ENCODE measurements at regions not wholly inside any gene's neighbourhood (a gene's known extent, or its start where the extent isn't known, plus 50 kb on each side); places are given as distances from the start of the nearest gene placed in this dataset.

- Histone ChIP-seq H2BK5ac (ENCODE audit: low read length) (no peak overlapping the region), H3K56ac (ENCODE audit: low read length) (no peak overlapping the region), H2BK15ac (replicated peaks; ENCODE audit: low read depth) (no peak overlapping the region), H3K4ac (ENCODE audit: low read depth, low read length) (no peak overlapping the region), H3K36me3 (ENCODE audit: control insufficient read depth, insufficient read depth, low read length) (no peaks in the 10 kb centered on the region), H3K4me1 (ENCODE audit: control insufficient read depth, low read depth, low read length) (peaks cover 6% of the 10 kb centered on the region), H3K79me1 (ENCODE audit: low read length) (no peaks in the 10 kb centered on the region), H4K8ac (ENCODE audit: low read depth, low read length) (no peak overlapping the region), H2AK5ac (ENCODE audit: low read length) (no peak overlapping the region), H3K79me2 (ENCODE audit: control insufficient read depth, insufficient read depth, low read length) (no peaks in the 10 kb centered on the region), H3K9ac (ENCODE audit: low read length) (no peak overlapping the region), H3K27me3 (ENCODE audit: insufficient read depth, low read length, poor library complexity) (no peaks in the 10 kb centered on the region), H3K27ac (ENCODE audit: low read depth, low read length) (no peak overlapping the region), H3K23ac (ENCODE audit: low read length) (no peak overlapping the region), H3K4me3 (ENCODE audit: low read length) (no peak overlapping the region), H3K4me2 (ENCODE audit: low read length) (no peak overlapping the region), H2BK120ac (ENCODE audit: low read depth, low read length) (no peak overlapping the region), H4K5ac (ENCODE audit: low read length) (no peak overlapping the region), H3K18ac (ENCODE audit: low read length) (no peak overlapping the region)
- WGBS (ENCODE audit: extremely low coverage, insufficient coverage, low lambda C conversion rate): no CpG with 5 or more reads among the region's 4 CpGs
- peak; percentile 70 for DNase-seq
Measured at GRCh38 chr11:122517403-122518379, 137.8 kb upstream of the UBASH3B start.

- no peak overlapping the region for H2BK5ac ChIP-seq (ENCODE audit: low read length)
- no peak overlapping the region for H3K27ac ChIP-seq (ENCODE audit: low read depth, low read length)
- H3K23ac ChIP-seq (ENCODE audit: low read length): no peak overlapping the region
- no peaks in the 10 kb centered on the region for H3K27me3 ChIP-seq (ENCODE audit: insufficient read depth, low read length, poor library complexity)
- H3K36me3 ChIP-seq (ENCODE audit: control insufficient read depth, insufficient read depth, low read length): no peaks in the 10 kb centered on the region
- H3K79me2 ChIP-seq (ENCODE audit: control insufficient read depth, insufficient read depth, low read length): no peaks in the 10 kb centered on the region
- H3K4me1 ChIP-seq (ENCODE audit: control insufficient read depth, low read depth, low read length): peaks cover 6% of the 10 kb centered on the region
- no peak overlapping the region for H3K56ac ChIP-seq (ENCODE audit: low read length)
- no peak overlapping the region for H4K5ac ChIP-seq (ENCODE audit: low read length)
- no peak overlapping the region for H2BK120ac ChIP-seq (ENCODE audit: low read depth, low read length)
- H3K9ac ChIP-seq (ENCODE audit: low read length): no peak overlapping the region
- H3K4ac ChIP-seq (ENCODE audit: low read depth, low read length): no peak overlapping the region
- H3K79me1 ChIP-seq (ENCODE audit: low read length): no peaks in the 10 kb centered on the region
- no peak for DNase-seq
- no peak overlapping the region for H2BK15ac ChIP-seq (replicated peaks; ENCODE audit: low read depth)
- no peak overlapping the region for H2AK5ac ChIP-seq (ENCODE audit: low read length)
- no CpG with 5 or more reads among the region's 2 CpGs for WGBS (ENCODE audit: extremely low coverage, insufficient coverage, low lambda C conversion rate)
- H4K8ac ChIP-seq (ENCODE audit: low read depth, low read length): no peak overlapping the region
- no peak overlapping the region for H3K4me2 ChIP-seq (ENCODE audit: low read length)
- no peak overlapping the region for H3K18ac ChIP-seq (ENCODE audit: low read length)
- no peak overlapping the region for H3K4me3 ChIP-seq (ENCODE audit: low read length)
Measured at GRCh38 chr11:122516686-122517085, 138.8 kb upstream of the UBASH3B start.

GRCh38 chr11:122513997-122514396 lies 141.5 kb upstream of the UBASH3B start:
- no peaks in the 10 kb centered on the region for H3K36me3 ChIP-seq (ENCODE audit: control insufficient read depth, insufficient read depth, low read length)
- DNase-seq: no peak
- no peak overlapping the region for H3K18ac ChIP-seq (ENCODE audit: low read length)
- no peak overlapping the region for H2BK5ac ChIP-seq (ENCODE audit: low read length)
- no peak overlapping the region for H3K4ac ChIP-seq (ENCODE audit: low read depth, low read length)
- no peak overlapping the region for H3K4me3 ChIP-seq (ENCODE audit: low read length)
- no peak overlapping the region for H3K56ac ChIP-seq (ENCODE audit: low read length)
- no peak overlapping the region for H4K5ac ChIP-seq (ENCODE audit: low read length)
- H2BK120ac ChIP-seq (ENCODE audit: low read depth, low read length): no peak overlapping the region
- no peak overlapping the region for H2AK5ac ChIP-seq (ENCODE audit: low read length)
- no peak overlapping the region for H3K9ac ChIP-seq (ENCODE audit: low read length)
- H3K79me1 ChIP-seq (ENCODE audit: low read length): no peaks in the 10 kb centered on the region
- no peaks in the 10 kb centered on the region for H3K79me2 ChIP-seq (ENCODE audit: control insufficient read depth, insufficient read depth, low read length)
- H3K23ac ChIP-seq (ENCODE audit: low read length): no peak overlapping the region
- H3K27me3 ChIP-seq (ENCODE audit: insufficient read depth, low read length, poor library complexity): no peaks in the 10 kb centered on the region
- H3K27ac ChIP-seq (ENCODE audit: low read depth, low read length): no peak overlapping the region
- H2BK15ac ChIP-seq (replicated peaks; ENCODE audit: low read depth): no peak overlapping the region
- peaks cover 6% of the 10 kb centered on the region for H3K4me1 ChIP-seq (ENCODE audit: control insufficient read depth, low read depth, low read length)
- WGBS (ENCODE audit: extremely low coverage, insufficient coverage, low lambda C conversion rate): no CpG with 5 or more reads among the region's 2 CpGs
- no peak overlapping the region for H3K4me2 ChIP-seq (ENCODE audit: low read length)
- no peak overlapping the region for H4K8ac ChIP-seq (ENCODE audit: low read depth, low read length)

GRCh38 chr11:122513328-122513727 lies 142.2 kb upstream of the UBASH3B start:
- Histone ChIP-seq H3K79me2 (ENCODE audit: control insufficient read depth, insufficient read depth, low read length) (no peaks in the 10 kb centered on the region), H3K4ac (ENCODE audit: low read depth, low read length) (no peak overlapping the region), H3K4me3 (ENCODE audit: low read length) (no peak overlapping the region), H3K27me3 (ENCODE audit: insufficient read depth, low read length, poor library complexity) (no peaks in the 10 kb centered on the region), H3K27ac (ENCODE audit: low read depth, low read length) (no peak overlapping the region), H4K5ac (ENCODE audit: low read length) (no peak overlapping the region), H3K18ac (ENCODE audit: low read length) (peak overlapping the region; percentile 34), H3K9ac (ENCODE audit: low read length) (no peak overlapping the region), H3K79me1 (ENCODE audit: low read length) (no peaks in the 10 kb centered on the region), H3K4me1 (ENCODE audit: control insufficient read depth, low read depth, low read length) (peaks cover 6% of the 10 kb centered on the region), H2BK5ac (ENCODE audit: low read length) (no peak overlapping the region), H4K8ac (ENCODE audit: low read depth, low read length) (no peak overlapping the region), H3K23ac (ENCODE audit: low read length) (no peak overlapping the region), H3K56ac (ENCODE audit: low read length) (no peak overlapping the region), H3K36me3 (ENCODE audit: control insufficient read depth, insufficient read depth, low read length) (no peaks in the 10 kb centered on the region), H2BK120ac (ENCODE audit: low read depth, low read length) (no peak overlapping the region), H3K4me2 (ENCODE audit: low read length) (no peak overlapping the region), H2BK15ac (replicated peaks; ENCODE audit: low read depth) (peak overlapping the region; percentile 89), H2AK5ac (ENCODE audit: low read length) (no peak overlapping the region)
- WGBS (ENCODE audit: extremely low coverage, insufficient coverage, low lambda C conversion rate): no CpG with 5 or more reads among the region's 2 CpGs
- DNase-seq: no peak

- Histone ChIP-seq H2BK5ac (ENCODE audit: low read length) (no peak overlapping the region), H3K4me3 (ENCODE audit: low read length) (no peak overlapping the region), H3K4me2 (ENCODE audit: low read length) (no peak overlapping the region), H2BK120ac (ENCODE audit: low read depth, low read length) (no peak overlapping the region), H2AK5ac (ENCODE audit: low read length) (no peak overlapping the region), H3K27ac (ENCODE audit: low read depth, low read length) (no peak overlapping the region), H3K23ac (ENCODE audit: low read length) (no peak overlapping the region), H3K4me1 (ENCODE audit: control insufficient read depth, low read depth, low read length) (peaks cover 6% of the 10 kb centered on the region), H3K79me1 (ENCODE audit: low read length) (no peaks in the 10 kb centered on the region), H2BK15ac (replicated peaks; ENCODE audit: low read depth) (no peak overlapping the region), H3K79me2 (ENCODE audit: control insufficient read depth, insufficient read depth, low read length) (no peaks in the 10 kb centered on the region), H3K56ac (ENCODE audit: low read length) (no peak overlapping the region), H3K27me3 (ENCODE audit: insufficient read depth, low read length, poor library complexity) (no peaks in the 10 kb centered on the region), H3K9ac (ENCODE audit: low read length) (no peak overlapping the region), H4K8ac (ENCODE audit: low read depth, low read length) (no peak overlapping the region), H4K5ac (ENCODE audit: low read length) (no peak overlapping the region), H3K18ac (ENCODE audit: low read length) (peak overlapping the region; percentile 22), H3K36me3 (ENCODE audit: control insufficient read depth, insufficient read depth, low read length) (no peaks in the 10 kb centered on the region), H3K4ac (ENCODE audit: low read depth, low read length) (no peak overlapping the region)
- peak; percentile 85 for DNase-seq
- no CpG with 5 or more reads among the region's 2 CpGs for WGBS (ENCODE audit: extremely low coverage, insufficient coverage, low lambda C conversion rate)
Measured at GRCh38 chr11:122512688-122513087, 142.8 kb upstream of the UBASH3B start.

Data from mesendoderm (in vitro differentiated cells).